PFSK-1 (cell line): ENCODE measurements at regions not wholly inside any gene's neighbourhood (a gene's known extent, or its start where the extent isn't known, plus 50 kb on each side); places are given as distances from the start of the nearest gene placed in this dataset.

Source experiments
- FOXP2 ChIP-seq: optimal IDR thresholded peaks from 2 replicates; pipeline ENCODE3; 2011; ENCODE audit warnings: borderline replicate concordance, control low read depth, inconsistent platforms; ENCODE audit not compliant: insufficient read depth; ENCODE audit errors: extremely low read length, extremely low read depth
- POLR2AphosphoS5 ChIP-seq: IDR thresholded peaks from 2 replicates; pipeline ENCODE4 v1.6.1; 2012; ENCODE audit warnings: low read depth, mild to moderate bottlenecking, control low read depth, low read length, moderate library complexity
- SIN3A ChIP-seq: IDR thresholded peaks from 2 replicates; pipeline ENCODE4 v1.6.1; 2012; ENCODE audit warnings: mild to moderate bottlenecking, low read length, moderate library complexity, borderline replicate concordance; ENCODE audit not compliant: insufficient read depth
- TAF1 ChIP-seq: IDR thresholded peaks from 2 replicates; pipeline ENCODE4 v1.6.1; 2012; ENCODE audit warnings: low read length, control low read depth, borderline replicate concordance; ENCODE audit not compliant: insufficient read depth
- TF ChIP-seq, protein P1 (sequence below), 2 experiments: IDR thresholded peaks; 2 replicates each; pipeline versions ENCODE4 v1.6.1 to v1.8.0; 2011 to 2012; ENCODE audit warnings: low read depth in 2 of 2, low read length in 2 of 2, control low read depth in 1 of 2, inconsistent platforms in 1 of 2, mild to moderate bottlenecking in 1 of 2, moderate library complexity in 1 of 2; ENCODE audit not compliant: insufficient read depth in 1 of 2

DNA sequence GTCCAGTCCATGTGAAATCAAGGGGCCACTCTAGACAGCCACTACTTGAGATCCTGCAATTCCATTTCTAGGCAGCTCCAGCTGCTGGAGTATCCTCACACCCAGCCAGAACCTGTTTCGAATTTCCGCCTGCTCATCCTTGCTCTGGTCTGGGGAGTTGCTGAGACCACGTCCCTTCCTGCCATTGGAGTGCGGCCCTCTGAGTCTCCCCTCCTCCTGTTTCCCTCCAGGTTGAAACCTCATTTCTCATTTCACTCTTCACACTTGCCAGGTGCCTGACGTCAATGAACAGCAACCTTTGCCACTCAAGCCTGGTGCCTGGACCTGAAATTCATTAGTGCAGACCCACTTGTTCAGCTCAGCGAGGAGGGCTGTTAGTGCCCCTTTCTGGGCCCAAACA lies 307.5 kb upstream of the SHH start:
- no peak for TF ChIP-seq POLR2AphosphoS5
- TF ChIP-seq, protein P1, sequence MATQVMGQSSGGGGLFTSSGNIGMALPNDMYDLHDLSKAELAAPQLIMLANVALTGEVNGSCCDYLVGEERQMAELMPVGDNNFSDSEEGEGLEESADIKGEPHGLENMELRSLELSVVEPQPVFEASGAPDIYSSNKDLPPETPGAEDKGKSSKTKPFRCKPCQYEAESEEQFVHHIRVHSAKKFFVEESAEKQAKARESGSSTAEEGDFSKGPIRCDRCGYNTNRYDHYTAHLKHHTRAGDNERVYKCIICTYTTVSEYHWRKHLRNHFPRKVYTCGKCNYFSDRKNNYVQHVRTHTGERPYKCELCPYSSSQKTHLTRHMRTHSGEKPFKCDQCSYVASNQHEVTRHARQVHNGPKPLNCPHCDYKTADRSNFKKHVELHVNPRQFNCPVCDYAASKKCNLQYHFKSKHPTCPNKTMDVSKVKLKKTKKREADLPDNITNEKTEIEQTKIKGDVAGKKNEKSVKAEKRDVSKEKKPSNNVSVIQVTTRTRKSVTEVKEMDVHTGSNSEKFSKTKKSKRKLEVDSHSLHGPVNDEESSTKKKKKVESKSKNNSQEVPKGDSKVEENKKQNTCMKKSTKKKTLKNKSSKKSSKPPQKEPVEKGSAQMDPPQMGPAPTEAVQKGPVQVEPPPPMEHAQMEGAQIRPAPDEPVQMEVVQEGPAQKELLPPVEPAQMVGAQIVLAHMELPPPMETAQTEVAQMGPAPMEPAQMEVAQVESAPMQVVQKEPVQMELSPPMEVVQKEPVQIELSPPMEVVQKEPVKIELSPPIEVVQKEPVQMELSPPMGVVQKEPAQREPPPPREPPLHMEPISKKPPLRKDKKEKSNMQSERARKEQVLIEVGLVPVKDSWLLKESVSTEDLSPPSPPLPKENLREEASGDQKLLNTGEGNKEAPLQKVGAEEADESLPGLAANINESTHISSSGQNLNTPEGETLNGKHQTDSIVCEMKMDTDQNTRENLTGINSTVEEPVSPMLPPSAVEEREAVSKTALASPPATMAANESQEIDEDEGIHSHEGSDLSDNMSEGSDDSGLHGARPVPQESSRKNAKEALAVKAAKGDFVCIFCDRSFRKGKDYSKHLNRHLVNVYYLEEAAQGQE (IDR thresholded peaks at IDR 0.05; ENCODE audit: insufficient read depth in 1 of 2, low read depth in 2 of 2, low read length in 2 of 2): no peak
- no peak for TF ChIP-seq FOXP2
- no peak for TF ChIP-seq SIN3A
- TF ChIP-seq TAF1: no peak

DNA sequence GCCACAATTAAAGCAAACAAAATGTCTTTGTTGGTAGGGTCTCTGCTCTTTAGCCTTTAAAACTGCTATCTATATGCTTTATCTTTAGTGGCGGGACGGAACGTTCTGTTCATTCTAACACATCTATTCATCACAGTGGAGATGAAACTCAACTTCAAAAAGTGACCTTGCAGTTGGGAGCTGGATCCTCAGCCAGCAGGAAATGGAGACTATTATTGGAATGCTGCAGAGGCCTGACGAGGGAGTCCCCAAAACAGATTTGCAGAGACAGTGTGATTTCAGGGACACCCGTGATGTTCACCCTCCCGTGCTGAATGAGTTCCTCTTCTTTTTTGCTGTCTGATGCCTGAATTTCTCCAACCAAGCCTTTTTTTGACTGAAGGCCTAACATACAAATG lies 306.0 kb upstream of the SHH start:
- TF ChIP-seq POLR2AphosphoS5 (no peak), TAF1 (no peak), FOXP2 (no peak), SIN3A (no peak)
- TF ChIP-seq, protein P1 (IDR thresholded peaks at IDR 0.05; ENCODE audit: insufficient read depth in 1 of 2, low read depth in 2 of 2, low read length in 2 of 2): no peak

DNA sequence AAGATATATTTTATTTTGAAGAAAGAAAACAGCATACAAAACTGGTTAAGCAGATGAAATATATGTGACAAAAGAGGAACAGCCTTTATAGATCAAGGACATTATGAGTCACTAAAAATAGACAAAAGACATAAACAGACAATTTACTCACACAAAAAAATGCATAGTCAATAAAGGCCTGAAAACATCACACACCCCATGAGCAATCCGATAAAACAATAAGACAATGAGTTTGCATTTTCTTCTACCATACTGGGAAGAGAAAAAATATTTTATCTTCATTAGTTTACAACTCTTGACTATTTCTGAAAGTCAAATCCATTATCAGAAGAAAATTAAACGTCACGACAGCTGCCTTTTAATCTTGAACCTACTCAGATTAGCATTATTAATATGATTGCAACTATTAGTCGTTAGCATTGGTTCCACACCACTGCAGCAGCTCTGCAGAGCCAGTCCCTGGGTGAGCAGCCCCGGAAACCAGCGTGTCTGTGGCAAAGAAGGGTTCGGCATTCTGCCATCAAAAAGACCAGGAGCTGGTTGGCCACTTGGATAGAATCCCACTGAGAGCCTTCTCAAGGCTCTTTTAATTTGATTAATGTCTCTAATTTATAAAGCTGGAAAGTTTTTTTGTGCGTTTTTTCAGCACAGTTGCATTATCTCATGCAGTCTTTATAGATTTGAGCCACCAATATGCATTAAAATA lies 305.4 kb upstream of the SHH start:
- TF ChIP-seq TAF1 (no peak), FOXP2 (no peak), POLR2AphosphoS5 (no peak), SIN3A (no peak)
- TF ChIP-seq, protein P1 (IDR thresholded peaks at IDR 0.05; ENCODE audit: insufficient read depth in 1 of 2, low read depth in 2 of 2, low read length in 2 of 2): no peak

DNA sequence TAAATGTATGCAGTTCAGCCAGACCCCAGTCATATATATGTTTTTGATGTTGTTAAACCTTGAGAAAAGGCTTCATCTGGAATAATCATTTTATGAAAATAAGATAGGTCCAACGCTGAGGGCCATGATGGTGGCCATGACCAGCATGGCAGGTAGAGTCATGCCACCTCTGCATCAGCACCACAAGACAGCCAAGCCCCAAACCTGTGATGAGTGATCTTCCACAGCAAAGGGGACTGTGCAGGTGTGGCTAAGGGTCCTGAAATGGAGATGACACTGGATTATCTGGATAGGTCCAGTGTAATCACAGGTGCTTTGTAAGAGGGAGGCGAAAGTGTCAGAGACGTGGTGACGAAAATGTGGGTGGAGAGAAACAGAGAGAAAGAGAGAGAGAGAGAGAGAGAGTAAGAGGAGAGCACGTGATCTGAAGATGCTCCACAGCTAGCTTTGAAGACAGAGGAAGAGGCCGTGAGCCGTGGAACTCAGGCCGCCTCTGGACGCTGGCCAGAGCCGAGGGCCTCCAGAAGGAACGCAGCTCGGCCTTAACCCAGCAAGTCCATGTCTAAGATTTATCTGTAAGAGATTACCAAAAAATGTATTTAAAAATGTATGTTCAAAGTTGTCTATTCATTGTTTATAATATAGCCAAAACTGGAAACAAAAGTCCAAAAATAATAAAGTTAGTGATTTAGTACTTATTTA lies 304.4 kb upstream of the SHH start:
- TF ChIP-seq POLR2AphosphoS5: no peak
- TF ChIP-seq SIN3A: no peak
- no peak for TF ChIP-seq FOXP2
- TF ChIP-seq, protein P1 (IDR thresholded peaks at IDR 0.05; ENCODE audit: insufficient read depth in 1 of 2, low read depth in 2 of 2, low read length in 2 of 2): no peak
- no peak for TF ChIP-seq TAF1
